IMR-90 (cell line): ENCODE measurements at regions not wholly inside any gene's neighbourhood (a gene's known extent, or its start where the extent isn't known, plus 50 kb on each side); places are given as distances from the start of the nearest gene placed in this dataset.

Experiments used
- ATAC-seq: fragments of 200-7000 bp; cut with Tn5 transposase; 2 replicates; pipeline ENCODE4 v1.9.1; 2020; ENCODE audit warnings: low read depth, mild to moderate bottlenecking, moderate library complexity
- BruUV-seq: library from RNA; stranded (reverse); fragments of 400-500 nt; replicated peaks from 2 replicates; lab custom pipeline; 2021; lab: Mats Ljungman, UMichigan
- CTCF ChIA-PET: fragments of 300-600 bp; formaldehyde crosslinking; extraction: SDS; loops from one replicate; lab custom pipeline; 2021; ENCODE audit warnings: antibody characterized with exemption; lab: Yijun Ruan, JAX
- POLR2A ChIA-PET: fragments of 300-600 bp; sonication (Branson Sonifier 250); formaldehyde crosslinking; loops from one replicate; lab custom pipeline; 2022; ENCODE audit warnings: antibody characterized with exemption; ENCODE audit not compliant: unreplicated experiment; lab: Charles Lee
- DNase-seq: peaks from one replicate; pipeline ENCODE4 v3.0.0; 2013
- H2AFZ ChIP-seq: replicated peaks from 2 replicates; pipeline ENCODE3; 2013; ENCODE audit warnings: low read length, mild to moderate bottlenecking; ENCODE audit not compliant: poor library complexity
- H2AK5ac ChIP-seq: 2 replicates; pipeline ENCODE4 v1.6.1; 2013; ENCODE audit warnings: low read depth, low read length, inconsistent platforms
- H2AK9ac ChIP-seq: replicated peaks from 2 replicates; pipeline ENCODE3; 2013; ENCODE audit warnings: mild to moderate bottlenecking, low read depth, low read length, moderate library complexity; ENCODE audit not compliant: poor library complexity
- H2BK120ac ChIP-seq: 2 replicates; pipeline ENCODE4 v1.6.1; 2013; ENCODE audit warnings: low read depth, low read length, inconsistent platforms
- H2BK15ac ChIP-seq: 3 replicates; pipeline ENCODE4 v1.6.1; 2013; ENCODE audit warnings: low read depth, low read length, inconsistent platforms
- H2BK20ac ChIP-seq: 2 replicates; pipeline ENCODE4 v1.6.1; 2013; ENCODE audit warnings: low read depth, mild to moderate bottlenecking, inconsistent platforms, low read length, moderate library complexity
- H2BK5ac ChIP-seq: 2 replicates; pipeline ENCODE4 v1.6.1; 2013; ENCODE audit warnings: mild to moderate bottlenecking, low read depth, low read length, inconsistent platforms; ENCODE audit not compliant: poor library complexity, severe bottlenecking
- H3K14ac ChIP-seq: replicated peaks from 2 replicates; pipeline ENCODE4 v1.6.1; 2013; ENCODE audit warnings: low read depth, low read length, inconsistent platforms
- H3K18ac ChIP-seq: 2 replicates; pipeline ENCODE4 v1.6.1; 2013; ENCODE audit warnings: low read depth, low read length, control low read depth
- H3K23ac ChIP-seq: 2 replicates; pipeline ENCODE4 v1.6.1; 2013; ENCODE audit warnings: low read depth, low read length, inconsistent platforms
- H3K27ac ChIP-seq: 2 replicates; pipeline ENCODE4 v1.5.1; 2013; ENCODE audit warnings: mild to moderate bottlenecking, control low read depth, low read length; ENCODE audit not compliant: insufficient read depth
- H3K27me3 ChIP-seq: 2 replicates; pipeline ENCODE4 v1.6.1; 2013; ENCODE audit warnings: low read length; ENCODE audit not compliant: control insufficient read depth, insufficient read depth
- H3K36me3 ChIP-seq: 2 replicates; pipeline ENCODE4 v1.6.1; 2013; ENCODE audit warnings: low read length, mixed read lengths; ENCODE audit not compliant: control insufficient read depth, insufficient read depth
- H3K4ac ChIP-seq: 2 replicates; pipeline ENCODE4 v1.6.1; 2013; ENCODE audit warnings: low read depth, low read length, inconsistent platforms
- H3K4me1 ChIP-seq: 2 replicates; pipeline ENCODE4 v1.6.1; 2013; ENCODE audit warnings: low read length, mixed read lengths; ENCODE audit not compliant: control insufficient read depth, insufficient read depth
- H3K4me2 ChIP-seq: 2 replicates; pipeline ENCODE4 v1.6.1; 2013; ENCODE audit warnings: low read depth, mild to moderate bottlenecking, control low read depth, low read length, moderate library complexity
- H3K4me3 ChIP-seq: 2 replicates; pipeline ENCODE4 v1.5.1; 2013; ENCODE audit warnings: low read depth, mild to moderate bottlenecking, control low read depth, low read length, moderate library complexity; ENCODE audit not compliant: insufficient read depth
- H3K56ac ChIP-seq: 2 replicates; pipeline ENCODE4 v1.6.1; 2013; ENCODE audit warnings: low read length, inconsistent platforms; ENCODE audit not compliant: insufficient read depth; ENCODE audit errors: extremely low read depth
- H3K79me1 ChIP-seq, 2 experiments: 2 replicates each; pipeline ENCODE4 v1.6.1; 2013; ENCODE audit warnings: low read length in 2 of 2, inconsistent platforms in 1 of 2, low read depth in 1 of 2
- H3K9ac ChIP-seq: 2 replicates; pipeline ENCODE4 v1.6.1; 2013; ENCODE audit warnings: low read depth, low read length, control low read depth
- H3K9me1 ChIP-seq: 2 replicates; pipeline ENCODE4 v1.6.1; 2013; ENCODE audit warnings: low read length, inconsistent platforms; ENCODE audit not compliant: insufficient read depth
- H3K9me3 ChIP-seq: 2 replicates; pipeline ENCODE4 v1.6.1; 2013; ENCODE audit warnings: low read length; ENCODE audit not compliant: control insufficient read depth, insufficient read depth
- H4K20me1 ChIP-seq: 2 replicates; pipeline ENCODE4 v1.6.1; 2013; ENCODE audit warnings: low read length, inconsistent platforms; ENCODE audit not compliant: insufficient read depth
- H4K5ac ChIP-seq: 2 replicates; pipeline ENCODE4 v1.6.1; 2013; ENCODE audit warnings: mild to moderate bottlenecking, low read depth, low read length, control low read depth
- H4K8ac ChIP-seq, 2 experiments: 2 replicates each; pipeline ENCODE4 v1.6.1; 2013; ENCODE audit warnings: low read depth in 2 of 2, low read length in 2 of 2, control low read depth in 1 of 2, inconsistent platforms in 1 of 2
- H4K91ac ChIP-seq: 2 replicates; pipeline ENCODE4 v1.6.1; 2013; ENCODE audit warnings: low read depth, low read length, inconsistent platforms; ENCODE audit not compliant: insufficient read depth
- BHLHE40 ChIP-seq: fragments of 150-350 bp; IDR thresholded peaks from 2 replicates; pipeline ENCODE4 v1.6.1; 2016; ENCODE audit warnings: mild to moderate bottlenecking, low read depth, low read length
- CEBPB ChIP-seq: IDR thresholded peaks from 2 replicates; pipeline ENCODE4 v1.6.1; 2012; ENCODE audit warnings: low read depth, low read length, improper control_type of control experiment
- CHD1 ChIP-seq: IDR thresholded peaks from 2 replicates; pipeline ENCODE4 v1.6.1; 2012; ENCODE audit warnings: low read depth, low read length, improper control_type of control experiment
- FOS ChIP-seq: fragments of 150-350 bp; IDR thresholded peaks from 2 replicates; pipeline ENCODE4 v1.6.1; 2016; ENCODE audit warnings: low read depth, low read length
- MAFK ChIP-seq: IDR thresholded peaks from 2 replicates; pipeline ENCODE4 v1.6.1; 2012; ENCODE audit warnings: low read depth, low read length, improper control_type of control experiment
- MAZ ChIP-seq: IDR thresholded peaks from 2 replicates; pipeline ENCODE4 v1.6.1; 2012; ENCODE audit warnings: low read depth, mild to moderate bottlenecking, low read length, improper control_type of control experiment, moderate library complexity, borderline replicate concordance
- MXI1 ChIP-seq: IDR thresholded peaks from 2 replicates; pipeline ENCODE4 v1.6.1; 2012; ENCODE audit warnings: low read depth, mild to moderate bottlenecking, low read length, moderate library complexity, borderline replicate concordance
- NFE2L2 ChIP-seq: fragments of 150-350 bp; IDR thresholded peaks from 2 replicates; pipeline ENCODE4 v1.6.1; 2016; ENCODE audit warnings: low read depth, mild to moderate bottlenecking, low read length
- POLR2A ChIP-seq: IDR thresholded peaks from 2 replicates; pipeline ENCODE4 v1.6.1; 2012; ENCODE audit warnings: mild to moderate bottlenecking, low read depth, low read length
- RAD21 ChIP-seq: IDR thresholded peaks from 2 replicates; pipeline ENCODE4 v1.6.1; 2012; ENCODE audit warnings: low read length, improper control_type of control experiment
- RCOR1 ChIP-seq: IDR thresholded peaks from 2 replicates; pipeline ENCODE4 v1.6.1; 2012; ENCODE audit warnings: mild to moderate bottlenecking, low read length, improper control_type of control experiment; ENCODE audit not compliant: insufficient replicate concordance
- RFX5 ChIP-seq: IDR thresholded peaks from 2 replicates; pipeline ENCODE4 v1.8.0; 2012; ENCODE audit warnings: low read depth, mild to moderate bottlenecking, low read length, moderate library complexity
- SMC3 ChIP-seq: fragments of 150-350 bp; IDR thresholded peaks from 2 replicates; pipeline ENCODE4 v1.6.1; 2016; ENCODE audit warnings: low read depth, mild to moderate bottlenecking, antibody characterized with exemption, low read length, moderate library complexity
- WGBS, 2 experiments: methylation state at CpG; one replicate each; pipeline versions ENCODE4 v1.1.5 to v1.1.7; 2013; ENCODE audit warnings: missing lambda C conversion rate in 2 of 2; ENCODE audit not compliant: insufficient read length in 1 of 2; ENCODE audit errors: extremely low coverage in 2 of 2; 5-methylcytosine and 5-hydroxymethylcytosine counted together
- dilution Hi-C: fragments of 300-500 bp; cut with HindIII; formaldehyde crosslinking; loops from one replicate; pipeline ENCODE4 v1.14.3; 2018; ENCODE audit warnings: low sequenced_read_pairs; ENCODE audit not compliant: unreplicated experiment
- in situ Hi-C: fragments of 300-500 bp; cut with MboI; formaldehyde crosslinking; loops from 3 replicates; pipeline ENCODE4 v1.14.3; 2019; ENCODE audit warnings: low sequenced_read_pairs, inconsistent platforms, mixed read lengths
- intact Hi-C: fragments of 100-400 bp; cut with micrococcal nuclease; formaldehyde crosslinking; loops from 2 replicates; pipeline ENCODE4 v1.10.0; 2022
- TF ChIP-seq, protein P1 (sequence below): fragments of 150-350 bp; IDR thresholded peaks from 2 replicates; pipeline ENCODE4 v1.6.1; 2016; ENCODE audit warnings: low read depth, mild to moderate bottlenecking, low read length, moderate library complexity, borderline replicate concordance
- TF ChIP-seq, protein P2 (sequence below): conservative IDR thresholded peaks from 2 replicates; pipeline ENCODE4 v1.5.1; 2012; ENCODE audit warnings: mild to moderate bottlenecking, low read depth, low read length, improper control_type of control experiment
- TF ChIP-seq, protein P3 (sequence below): fragments of 150-350 bp; IDR thresholded peaks from 2 replicates; pipeline ENCODE4 v1.6.1; 2017; ENCODE audit warnings: mild to moderate bottlenecking, antibody characterized with exemption, low read length, low read depth

DNA sequence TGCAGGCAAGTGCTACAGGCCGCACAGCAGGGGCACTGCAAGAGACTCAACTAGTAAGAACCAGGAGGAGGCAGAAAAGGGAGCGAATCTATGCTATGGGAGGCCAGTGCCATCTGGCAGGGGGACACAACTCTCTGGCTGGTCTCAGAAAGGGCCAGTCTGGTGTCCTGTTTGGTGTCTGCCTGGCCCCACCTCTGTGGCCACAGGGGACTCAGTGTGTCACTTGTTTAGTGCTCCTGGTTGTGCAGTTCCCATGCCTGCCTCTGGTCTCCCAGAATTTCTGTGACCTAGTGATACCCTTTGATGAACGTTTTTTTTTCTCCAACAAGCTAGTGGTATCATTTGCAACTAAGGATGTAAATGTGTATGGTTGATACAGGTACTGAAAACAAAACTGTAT, 59.2 kb upstream of the JCAD start:
- Histone ChIP-seq H2AK9ac (no peak overlapping the region), H2BK20ac (no peak overlapping the region), H3K79me1 (no peaks in the 10 kb centered on the region), H3K9me1 (0 out of 2 replicates have a peak, but pooled peaks cover under 1% of the 10 kb centered on the region), H4K5ac (no peak overlapping the region), H4K20me1 (no peaks in the 10 kb centered on the region), H2BK15ac (no peak overlapping the region), H3K9ac (no peak overlapping the region), H3K56ac (no peak overlapping the region), H3K9me3 (no peaks in the 10 kb centered on the region), H4K8ac (no peak overlapping the region), H3K36me3 (no peaks in the 10 kb centered on the region), H3K27ac (no peak overlapping the region), H3K4ac (no peak overlapping the region), H3K18ac (no peak overlapping the region), H3K27me3 (peaks cover 6% of the 10 kb centered on the region), H2BK120ac (no peak overlapping the region), H3K23ac (no peak overlapping the region), H4K91ac (no peak overlapping the region), H2AFZ (no peak overlapping the region), H3K4me3 (no peak overlapping the region), H2BK5ac (no peak overlapping the region), H3K4me1 (no peaks in the 10 kb centered on the region), H2AK5ac (no peak overlapping the region), H3K4me2 (no peak overlapping the region), H3K14ac (no peak overlapping the region)
- no peak for TF ChIP-seq MXI1
- TF ChIP-seq, protein P1, sequence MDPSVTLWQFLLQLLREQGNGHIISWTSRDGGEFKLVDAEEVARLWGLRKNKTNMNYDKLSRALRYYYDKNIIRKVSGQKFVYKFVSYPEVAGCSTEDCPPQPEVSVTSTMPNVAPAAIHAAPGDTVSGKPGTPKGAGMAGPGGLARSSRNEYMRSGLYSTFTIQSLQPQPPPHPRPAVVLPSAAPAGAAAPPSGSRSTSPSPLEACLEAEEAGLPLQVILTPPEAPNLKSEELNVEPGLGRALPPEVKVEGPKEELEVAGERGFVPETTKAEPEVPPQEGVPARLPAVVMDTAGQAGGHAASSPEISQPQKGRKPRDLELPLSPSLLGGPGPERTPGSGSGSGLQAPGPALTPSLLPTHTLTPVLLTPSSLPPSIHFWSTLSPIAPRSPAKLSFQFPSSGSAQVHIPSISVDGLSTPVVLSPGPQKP = no peak
- no peak for TF ChIP-seq CEBPB
- TF ChIP-seq MAZ = no peak
- no peak for TF ChIP-seq BHLHE40
- TF ChIP-seq MAFK = no peak
- TF ChIP-seq, protein P2, sequence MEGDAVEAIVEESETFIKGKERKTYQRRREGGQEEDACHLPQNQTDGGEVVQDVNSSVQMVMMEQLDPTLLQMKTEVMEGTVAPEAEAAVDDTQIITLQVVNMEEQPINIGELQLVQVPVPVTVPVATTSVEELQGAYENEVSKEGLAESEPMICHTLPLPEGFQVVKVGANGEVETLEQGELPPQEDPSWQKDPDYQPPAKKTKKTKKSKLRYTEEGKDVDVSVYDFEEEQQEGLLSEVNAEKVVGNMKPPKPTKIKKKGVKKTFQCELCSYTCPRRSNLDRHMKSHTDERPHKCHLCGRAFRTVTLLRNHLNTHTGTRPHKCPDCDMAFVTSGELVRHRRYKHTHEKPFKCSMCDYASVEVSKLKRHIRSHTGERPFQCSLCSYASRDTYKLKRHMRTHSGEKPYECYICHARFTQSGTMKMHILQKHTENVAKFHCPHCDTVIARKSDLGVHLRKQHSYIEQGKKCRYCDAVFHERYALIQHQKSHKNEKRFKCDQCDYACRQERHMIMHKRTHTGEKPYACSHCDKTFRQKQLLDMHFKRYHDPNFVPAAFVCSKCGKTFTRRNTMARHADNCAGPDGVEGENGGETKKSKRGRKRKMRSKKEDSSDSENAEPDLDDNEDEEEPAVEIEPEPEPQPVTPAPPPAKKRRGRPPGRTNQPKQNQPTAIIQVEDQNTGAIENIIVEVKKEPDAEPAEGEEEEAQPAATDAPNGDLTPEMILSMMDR = no peak
- TF ChIP-seq FOS = no peak
- no peak for TF ChIP-seq CHD1
- no peak for TF ChIP-seq RAD21
- TF ChIP-seq RFX5 = no peak
- TF ChIP-seq, protein P3, sequence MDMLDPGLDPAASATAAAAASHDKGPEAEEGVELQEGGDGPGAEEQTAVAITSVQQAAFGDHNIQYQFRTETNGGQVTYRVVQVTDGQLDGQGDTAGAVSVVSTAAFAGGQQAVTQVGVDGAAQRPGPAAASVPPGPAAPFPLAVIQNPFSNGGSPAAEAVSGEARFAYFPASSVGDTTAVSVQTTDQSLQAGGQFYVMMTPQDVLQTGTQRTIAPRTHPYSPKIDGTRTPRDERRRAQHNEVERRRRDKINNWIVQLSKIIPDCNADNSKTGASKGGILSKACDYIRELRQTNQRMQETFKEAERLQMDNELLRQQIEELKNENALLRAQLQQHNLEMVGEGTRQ = no peak
- no peak for TF ChIP-seq SMC3
- TF ChIP-seq POLR2A = no peak
- TF ChIP-seq NFE2L2 = no peak
- no peak for TF ChIP-seq RCOR1
- dilution Hi-C loops (no loop called here), intact Hi-C loops (no loop called here), in situ Hi-C loops (no loop called here)
- ChIA-PET POLR2A (no interaction called here), CTCF (no interaction called here)
- DNase-seq = no peak
- no peak for ATAC-seq
- no TSS peak for BruUV-seq
- WGBS, 2 experiments = no CpG with 5 or more reads among the region's 3 CpGs
